Endothelial cell of umbilical vein (primary cell): ENCODE measurements at regions not wholly inside any gene's neighbourhood (a gene's known extent, or its start where the extent isn't known, plus 50 kb on each side); places are given as distances from the start of the nearest gene placed in this dataset.

Experiments used
- BruUV-seq: library from RNA; stranded (reverse); fragments of 400-500 nt; replicated peaks from 2 replicates; lab custom pipeline; 2021; lab: Mats Ljungman, UMichigan
- CTCF ChIA-PET: fragments of 300-600, 350-600 bp; sonication (Branson Sonifier 250); formaldehyde crosslinking; loops from one replicate; lab custom pipeline; 2021; ENCODE audit warnings: antibody characterized with exemption, inconsistent platforms; lab: Charles Lee
- POLR2A ChIA-PET: fragments of 300-600, 350-600 bp; sonication (Branson Sonifier 250); formaldehyde crosslinking; loops from one replicate; lab custom pipeline; 2021; ENCODE audit warnings: antibody characterized with exemption, inconsistent platforms; lab: Charles Lee
- DNase-seq: peaks from one replicate; pipeline ENCODE4 v3.0.0-alpha.2; 2011; ENCODE audit warnings: low read depth, low spot score
- FAIRE-seq: peaks from 2 replicates; lab custom pipeline; 2011; peaks lifted over from hg19 to GRCh38; lab: Jason Lieb, UNC
- H2AFZ ChIP-seq: 2 replicates; pipeline ENCODE4 v1.6.0; 2012; ENCODE audit warnings: low read depth, low read length, control low read depth, inconsistent platforms
- H3K27ac ChIP-seq: 2 replicates; pipeline ENCODE4 v1.5.1; 2011; ENCODE audit warnings: low read depth, mild to moderate bottlenecking, control low read depth, low read length, moderate library complexity; ENCODE audit not compliant: insufficient read depth
- H3K27me3 ChIP-seq, 2 experiments: 2 replicates each; pipeline versions ENCODE4 v1.6.0 to v1.6.1; 2011; ENCODE audit warnings: low read length in 2 of 2, mixed read lengths in 1 of 2; ENCODE audit not compliant: control insufficient read depth in 2 of 2, insufficient read depth in 2 of 2
- H3K36me3 ChIP-seq, 2 experiments: 2 replicates in 1 of 2; 3 replicates in 1 of 2; pipeline ENCODE4 v1.5.1; 2011; ENCODE audit warnings: low read length in 2 of 2, mild to moderate bottlenecking in 1 of 2, moderate library complexity in 1 of 2; ENCODE audit not compliant: control insufficient read depth in 2 of 2, insufficient read depth in 2 of 2; ENCODE audit errors: extremely low read depth in 1 of 2
- H3K4me1 ChIP-seq: 3 replicates; pipeline ENCODE4 v1.5.1; 2011; ENCODE audit warnings: mild to moderate bottlenecking, low read length; ENCODE audit not compliant: control insufficient read depth, insufficient read depth; ENCODE audit errors: extremely low read depth
- H3K4me2 ChIP-seq: 2 replicates; pipeline ENCODE4 v1.6.1; 2011; ENCODE audit warnings: low read length, control low read depth, mixed read lengths; ENCODE audit not compliant: insufficient read depth
- H3K4me3 ChIP-seq, 3 experiments: fragments of 200-600 bp in 1 of 3; sonication (generic), shearing (Covaris generic) in 1 of 3; replicated peaks in 1 of 3; 2 replicates each; pipeline ENCODE4 v1.5.1; 2011 to 2016; ENCODE audit warnings: control low read depth in 3 of 3, low read length in 3 of 3, mild to moderate bottlenecking in 2 of 3, inconsistent platforms in 1 of 3, low read depth in 1 of 3, moderate library complexity in 1 of 3; ENCODE audit not compliant: insufficient read depth in 1 of 3
- H3K79me2 ChIP-seq: 2 replicates; pipeline ENCODE4 v1.6.0; 2012; ENCODE audit warnings: low read length, inconsistent platforms; ENCODE audit not compliant: control insufficient read depth, insufficient read depth
- H3K9ac ChIP-seq: replicated peaks from 2 replicates; pipeline ENCODE3; 2011; ENCODE audit warnings: low read length, control low read depth; ENCODE audit not compliant: insufficient read depth; ENCODE audit errors: extremely low read depth
- H3K9me1 ChIP-seq: replicated peaks from 3 replicates; pipeline ENCODE4 v1.6.0; 2011; ENCODE audit warnings: mild to moderate bottlenecking, low read length; ENCODE audit not compliant: control insufficient read depth, insufficient read depth; ENCODE audit errors: extremely low read depth
- H3K9me3 ChIP-seq: replicated peaks from 2 replicates; pipeline ENCODE4 v1.5.1; 2012; ENCODE audit warnings: low read length, inconsistent platforms; ENCODE audit not compliant: control insufficient read depth, insufficient read depth
- H4K20me1 ChIP-seq: replicated peaks from 2 replicates; pipeline ENCODE3; 2011; ENCODE audit warnings: mild to moderate bottlenecking, low read length; ENCODE audit not compliant: control insufficient read depth, insufficient read depth; ENCODE audit errors: extremely low read depth
- JUN ChIP-seq: IDR thresholded peaks from 2 replicates; pipeline ENCODE4 v1.6.1; 2011; ENCODE audit warnings: borderline replicate concordance, low read depth; ENCODE audit not compliant: insufficient read length, insufficient read depth
- MYC ChIP-seq: IDR thresholded peaks from one replicate; pipeline ENCODE4 v1.6.1; 2011; ENCODE audit warnings: mild to moderate bottlenecking, low read depth, low read length
- POLR2A ChIP-seq: IDR thresholded peaks from 2 replicates; pipeline ENCODE4 v1.6.1; 2012; ENCODE audit warnings: low read depth, mild to moderate bottlenecking, control low read depth, low read length
- dilution Hi-C: fragments of 300-500 bp; cut with MboI; formaldehyde crosslinking; loops from one replicate; pipeline ENCODE4 v1.15.0; 2019; ENCODE audit warnings: low sequenced_read_pairs; ENCODE audit not compliant: extremely low pct_ligation_motif_present
- intact Hi-C: fragments of 100-400 bp; cut with micrococcal nuclease; formaldehyde crosslinking; loops from one replicate; pipeline ENCODE4 v1.10.0; 2022
- TF ChIP-seq, protein P1 (sequence below): IDR thresholded peaks from 2 replicates; pipeline ENCODE4 v1.6.1; 2011; ENCODE audit not compliant: insufficient read depth, insufficient read length

DNA sequence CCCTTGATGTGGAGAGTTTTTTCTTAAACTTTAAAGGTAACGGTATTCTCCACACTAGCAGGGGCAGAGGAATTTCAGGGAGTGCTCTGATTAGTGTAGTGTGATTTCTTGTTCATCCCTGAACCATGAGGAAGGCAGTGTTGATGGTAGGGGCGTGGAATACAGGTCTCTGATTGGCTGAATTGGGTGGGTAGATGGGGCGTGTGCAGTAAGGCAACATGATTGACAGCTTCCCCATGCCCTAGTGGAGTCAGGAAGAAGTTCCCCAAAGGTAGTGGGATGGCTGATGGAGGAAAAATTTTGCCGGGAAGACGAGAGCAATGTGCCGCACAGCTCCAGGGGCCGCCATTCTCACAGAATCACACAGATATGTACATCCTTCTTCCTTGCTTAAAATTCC lies 97.4 kb upstream of the SALL4 start:
- H3K9me3 ChIP-seq: no peaks in the 10 kb centered on the region
- H3K36me3 ChIP-seq: no peaks in the 10 kb centered on the region
- no peaks in the 10 kb centered on the region for H3K27me3 ChIP-seq
- H3K27ac ChIP-seq: no peak overlapping the region
- no peak overlapping the region for H3K9ac ChIP-seq
- dilution Hi-C loops: no loop called here
- BruUV-seq: no TSS peak
- TF ChIP-seq, protein P1, sequence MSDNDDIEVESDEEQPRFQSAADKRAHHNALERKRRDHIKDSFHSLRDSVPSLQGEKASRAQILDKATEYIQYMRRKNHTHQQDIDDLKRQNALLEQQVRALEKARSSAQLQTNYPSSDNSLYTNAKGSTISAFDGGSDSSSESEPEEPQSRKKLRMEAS: no peak
- H3K79me2 ChIP-seq: no peaks in the 10 kb centered on the region
- ChIA-PET CTCF (interaction anchor here (1.0 kb wide), 1 partner anchor 199 kb away, joined by 3 read pairs; no protein-coding TSS in a partner anchor), POLR2A (no interaction called here)
- H4K20me1 ChIP-seq: no peaks in the 10 kb centered on the region
- intact Hi-C loops: no loop called here
- no peak overlapping the region for H2AFZ ChIP-seq
- H3K4me1 ChIP-seq: no peaks in the 10 kb centered on the region
- FAIRE-seq (no peak), DNase-seq (no peak)
- no peak overlapping the region for H3K4me2 ChIP-seq
- H3K4me3 ChIP-seq: no peak overlapping the region
- H3K9me1 ChIP-seq: no peaks in the 10 kb centered on the region

DNA sequence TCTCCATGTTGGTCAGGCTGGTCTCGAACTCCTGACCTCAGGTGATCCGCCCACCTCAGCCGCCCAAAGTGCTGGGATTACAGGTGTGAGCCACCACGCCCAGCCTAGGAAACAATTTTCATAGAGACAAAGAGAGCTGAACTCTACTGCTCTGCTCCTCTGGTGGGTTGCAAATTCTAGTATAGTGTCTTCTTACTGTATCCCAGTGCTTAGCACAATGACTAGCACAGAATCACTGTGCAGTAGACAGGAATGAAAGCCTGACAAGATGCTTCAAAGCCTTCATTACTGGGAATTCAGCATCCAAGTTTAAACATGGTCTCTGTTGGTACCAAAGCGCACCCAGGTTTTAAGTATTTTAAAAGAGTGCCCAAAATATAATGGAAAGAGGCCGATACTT lies 96.5 kb upstream of the SALL4 start:
- H3K9me1 ChIP-seq: no peaks in the 10 kb centered on the region
- H3K27ac ChIP-seq: no peak overlapping the region
- intact Hi-C loops: no loop called here
- DNase-seq (no peak), FAIRE-seq (no peak)
- no peaks in the 10 kb centered on the region for H3K4me1 ChIP-seq
- BruUV-seq: no TSS peak
- H3K36me3 ChIP-seq: no peaks in the 10 kb centered on the region
- H2AFZ ChIP-seq: no peak overlapping the region
- H4K20me1 ChIP-seq: no peaks in the 10 kb centered on the region
- CTCF ChIA-PET: interaction anchor here (1.0 kb wide), 1 partner anchor 198 kb away, joined by 3 read pairs; no protein-coding TSS in a partner anchor
- H3K9me3 ChIP-seq: no peaks in the 10 kb centered on the region
- POLR2A ChIA-PET: no interaction called here
- dilution Hi-C loops: no loop called here
- no peaks in the 10 kb centered on the region for H3K79me2 ChIP-seq
- H3K27me3 ChIP-seq: no peaks in the 10 kb centered on the region
- no peak overlapping the region for H3K4me3 ChIP-seq
- TF ChIP-seq MYC: no peak
- no peak for TF ChIP-seq POLR2A
- no peak for TF ChIP-seq JUN
- H3K9ac ChIP-seq: no peak overlapping the region
- no peak overlapping the region for H3K4me2 ChIP-seq
